ENCODE measurements at regions not wholly inside any gene's neighbourhood (a gene's known extent, or its start where the extent isn't known, plus 50 kb on each side); places are given as distances from the start of the nearest gene placed in this dataset.
"Not testable (repeated sequence)": the region's sequence is repeated elsewhere in the genome, so short reads cannot be mapped to it uniquely, and the experiment has no call there.

DNA sequence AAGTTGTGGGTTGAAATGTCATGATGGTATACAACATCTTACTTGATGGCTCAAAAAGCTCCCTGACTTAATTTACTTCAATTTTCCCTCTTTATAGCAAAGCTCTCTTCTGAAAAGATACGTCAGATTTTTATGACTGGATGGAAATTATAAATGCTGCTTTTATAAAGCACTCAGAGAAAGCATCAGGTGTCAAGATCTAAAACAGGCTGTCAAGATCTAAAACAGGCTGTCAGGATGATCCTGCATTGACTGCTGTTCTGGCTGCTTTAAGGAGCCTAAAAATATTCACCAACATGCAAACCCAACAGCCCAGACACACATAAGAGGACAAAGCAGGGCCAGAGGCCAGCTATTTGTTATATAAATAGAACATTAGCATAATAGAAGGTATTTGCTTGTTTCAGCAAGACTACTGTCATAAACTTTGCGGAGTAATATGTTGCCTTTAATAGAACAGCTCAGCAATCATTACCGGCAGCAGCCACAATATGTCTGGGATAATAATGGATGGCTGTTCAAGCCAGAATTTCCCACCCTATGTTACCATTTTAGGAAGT lies 77.3 kb upstream of the ANO5 start:
- TF ChIP-seq, protein P1, sequence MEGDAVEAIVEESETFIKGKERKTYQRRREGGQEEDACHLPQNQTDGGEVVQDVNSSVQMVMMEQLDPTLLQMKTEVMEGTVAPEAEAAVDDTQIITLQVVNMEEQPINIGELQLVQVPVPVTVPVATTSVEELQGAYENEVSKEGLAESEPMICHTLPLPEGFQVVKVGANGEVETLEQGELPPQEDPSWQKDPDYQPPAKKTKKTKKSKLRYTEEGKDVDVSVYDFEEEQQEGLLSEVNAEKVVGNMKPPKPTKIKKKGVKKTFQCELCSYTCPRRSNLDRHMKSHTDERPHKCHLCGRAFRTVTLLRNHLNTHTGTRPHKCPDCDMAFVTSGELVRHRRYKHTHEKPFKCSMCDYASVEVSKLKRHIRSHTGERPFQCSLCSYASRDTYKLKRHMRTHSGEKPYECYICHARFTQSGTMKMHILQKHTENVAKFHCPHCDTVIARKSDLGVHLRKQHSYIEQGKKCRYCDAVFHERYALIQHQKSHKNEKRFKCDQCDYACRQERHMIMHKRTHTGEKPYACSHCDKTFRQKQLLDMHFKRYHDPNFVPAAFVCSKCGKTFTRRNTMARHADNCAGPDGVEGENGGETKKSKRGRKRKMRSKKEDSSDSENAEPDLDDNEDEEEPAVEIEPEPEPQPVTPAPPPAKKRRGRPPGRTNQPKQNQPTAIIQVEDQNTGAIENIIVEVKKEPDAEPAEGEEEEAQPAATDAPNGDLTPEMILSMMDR (IDR thresholded peaks at IDR 0.05; ENCODE audit: extremely low read depth, low read depth, low read length) = no peak
- DNase-seq (ENCODE audit: insufficient read length, low spot score, missing footprints) = no peak
- no peak overlapping the region for H3K27ac ChIP-seq (ENCODE audit: low read depth, low read length)

DNA sequence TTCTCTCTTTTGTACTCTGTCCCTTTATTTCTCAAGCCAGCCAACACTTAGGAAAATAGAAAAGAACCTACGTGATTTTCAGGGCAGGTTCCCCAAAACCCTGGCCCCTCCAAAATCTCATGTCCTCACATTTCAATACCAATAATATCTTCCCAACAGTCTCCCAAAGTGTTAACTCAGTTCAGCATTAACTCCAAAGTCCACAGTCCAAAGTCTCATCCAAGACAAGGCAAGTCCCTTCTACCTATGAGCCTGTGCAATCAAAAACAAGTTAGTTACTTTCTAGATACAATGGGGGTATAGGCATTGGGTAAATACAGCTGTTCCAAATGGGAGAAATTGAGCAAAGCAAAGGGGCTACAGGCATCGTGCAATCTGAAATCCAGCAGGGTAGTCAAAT lies 64.9 kb upstream of the ANO5 start:
- H3K79me2 ChIP-seq (ENCODE audit: insufficient read depth, low read length); DNase-seq (ENCODE audit: insufficient read length, low spot score, missing footprints); H3K9me3 ChIP-seq (ENCODE audit: low read depth, low read length); H2AFZ ChIP-seq (ENCODE audit: low read length); H4K20me1 ChIP-seq (ENCODE audit: insufficient read depth, low read length); H3K4me2 ChIP-seq (ENCODE audit: insufficient read depth, low read length); H3K27me3 ChIP-seq (ENCODE audit: insufficient read depth, low read length); H3K27ac ChIP-seq (ENCODE audit: low read depth, low read length); H3K4me3 ChIP-seq (ENCODE audit: insufficient read depth, low read length); H3K36me3 ChIP-seq (ENCODE audit: insufficient read depth, low read length); H3K4me1 ChIP-seq (ENCODE audit: insufficient read depth, low read length): not testable (repeated sequence)

More for the DNA sequence above, 77.3 kb upstream of the ANO5 start:
- no peaks in the 10 kb centered on the region for H3K79me2 ChIP-seq (ENCODE audit: insufficient read depth, low read length)
- H3K36me3 ChIP-seq (ENCODE audit: insufficient read depth, low read length) = no peaks in the 10 kb centered on the region
- H3K4me3 ChIP-seq (ENCODE audit: insufficient read depth, low read length) = no peak overlapping the region
- no peaks in the 10 kb centered on the region for H4K20me1 ChIP-seq (ENCODE audit: insufficient read depth, low read length)
- H3K4me1 ChIP-seq (ENCODE audit: insufficient read depth, low read length) = no peaks in the 10 kb centered on the region
- H3K27me3 ChIP-seq (ENCODE audit: insufficient read depth, low read length) = no peaks in the 10 kb centered on the region
- H2AFZ ChIP-seq (ENCODE audit: low read length) = no peak overlapping the region
- H3K9me3 ChIP-seq (ENCODE audit: low read depth, low read length) = no peaks in the 10 kb centered on the region
- no peak overlapping the region for H3K4me2 ChIP-seq (ENCODE audit: insufficient read depth, low read length)

DNA sequence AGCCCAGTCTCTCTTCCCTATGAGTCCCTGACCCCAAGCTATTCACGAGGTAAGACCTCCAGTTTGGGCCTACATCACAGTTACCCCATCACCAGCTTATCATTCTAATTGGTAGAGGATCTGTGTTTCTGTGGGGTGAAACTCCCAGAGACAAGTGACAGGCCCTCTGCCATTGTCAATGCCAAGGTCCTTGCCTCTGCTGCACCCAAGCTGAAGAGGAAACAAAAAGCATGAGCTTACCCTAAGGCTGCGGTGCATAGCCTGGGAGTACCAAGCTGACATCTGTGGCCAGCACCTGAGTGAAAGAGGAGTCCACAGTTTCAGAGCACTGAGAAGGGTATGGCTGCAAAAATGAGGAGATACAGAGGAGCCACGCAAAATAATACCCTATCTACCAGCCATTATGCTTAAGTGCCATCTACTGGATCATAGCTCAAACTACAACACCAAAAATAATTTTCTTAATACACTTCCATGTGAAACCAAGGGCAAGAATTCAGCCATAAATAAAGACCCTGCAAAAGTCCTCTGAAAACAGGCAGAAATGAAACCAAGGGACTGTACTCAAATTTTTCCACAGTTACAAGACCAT lies 62.3 kb upstream of the ANO5 start:
- no peaks in the 10 kb centered on the region for H4K20me1 ChIP-seq (ENCODE audit: insufficient read depth, low read length)
- no peaks in the 10 kb centered on the region for H3K36me3 ChIP-seq (ENCODE audit: insufficient read depth, low read length)
- H3K27ac ChIP-seq (ENCODE audit: low read depth, low read length) = no peak overlapping the region
- DNase-seq (ENCODE audit: insufficient read length, low spot score, missing footprints) = no peak
- no peak overlapping the region for H3K4me3 ChIP-seq (ENCODE audit: insufficient read depth, low read length)
- TF ChIP-seq, protein P1 (IDR thresholded peaks at IDR 0.05; ENCODE audit: extremely low read depth, low read depth, low read length) = peak; percentile 12
- no peak overlapping the region for H2AFZ ChIP-seq (ENCODE audit: low read length)
- H3K4me2 ChIP-seq (ENCODE audit: insufficient read depth, low read length) = no peak overlapping the region
- H3K4me1 ChIP-seq (ENCODE audit: insufficient read depth, low read length) = no peaks in the 10 kb centered on the region
- no peaks in the 10 kb centered on the region for H3K79me2 ChIP-seq (ENCODE audit: insufficient read depth, low read length)
- no peaks in the 10 kb centered on the region for H3K27me3 ChIP-seq (ENCODE audit: insufficient read depth, low read length)
- H3K9me3 ChIP-seq (ENCODE audit: low read depth, low read length) = no peaks in the 10 kb centered on the region

DNA sequence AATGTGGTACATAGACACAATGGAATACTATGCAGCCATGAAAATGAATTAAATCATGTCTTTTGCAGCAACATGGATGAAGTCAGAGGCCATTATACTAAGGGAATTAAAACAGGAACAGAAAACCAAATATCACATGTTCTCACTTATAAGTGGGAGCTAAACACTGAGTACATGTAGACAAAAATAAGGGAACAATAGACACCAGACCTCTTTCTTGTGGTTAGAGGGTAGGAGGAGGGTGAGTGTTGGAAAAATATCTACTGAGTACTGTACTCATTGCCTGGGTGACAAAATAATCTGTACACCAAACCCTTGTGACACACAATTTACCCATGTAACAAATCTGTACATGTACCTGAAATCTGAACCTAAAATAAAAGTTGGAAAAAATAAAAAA lies 59.1 kb upstream of the ANO5 start:
- no peaks in the 10 kb centered on the region for H3K79me2 ChIP-seq (ENCODE audit: insufficient read depth, low read length)
- no peak overlapping the region for H3K4me3 ChIP-seq (ENCODE audit: insufficient read depth, low read length)
- H2AFZ ChIP-seq (ENCODE audit: low read length) = no peak overlapping the region
- no peaks in the 10 kb centered on the region for H3K36me3 ChIP-seq (ENCODE audit: insufficient read depth, low read length)
- no peak overlapping the region for H3K4me2 ChIP-seq (ENCODE audit: insufficient read depth, low read length)
- H3K27me3 ChIP-seq (ENCODE audit: insufficient read depth, low read length) = no peaks in the 10 kb centered on the region
- H3K9me3 ChIP-seq (ENCODE audit: low read depth, low read length) = no peaks in the 10 kb centered on the region
- no peak overlapping the region for H3K27ac ChIP-seq (ENCODE audit: low read depth, low read length)
- no peaks in the 10 kb centered on the region for H3K4me1 ChIP-seq (ENCODE audit: insufficient read depth, low read length)
- no peaks in the 10 kb centered on the region for H4K20me1 ChIP-seq (ENCODE audit: insufficient read depth, low read length)
- TF ChIP-seq, protein P1 (IDR thresholded peaks at IDR 0.05; ENCODE audit: extremely low read depth, low read depth, low read length) = no peak
- no peak for DNase-seq (ENCODE audit: insufficient read length, low spot score, missing footprints)

All from osteoblast (primary cell).